Urinary bladder (tissue), 3 donors: ENCODE measurements at regions not wholly inside any gene's neighbourhood (a gene's known extent, or its start where the extent isn't known, plus 50 kb on each side); places are given as distances from the start of the nearest gene placed in this dataset.

Source experiments
- DNase-seq: peaks from one replicate; pipeline ENCODE4 v3.0.0-alpha.2; 2015; ENCODE audit errors: extremely low spot score
- H3K27ac ChIP-seq: one replicate; pipeline ENCODE4 v1.5.1; 2013; ENCODE audit warnings: low read depth, mild to moderate bottlenecking, moderate library complexity
- H3K36me3 ChIP-seq: one replicate; pipeline ENCODE4 v1.6.1; 2013; ENCODE audit warnings: mild to moderate bottlenecking, moderate library complexity; ENCODE audit not compliant: insufficient read depth
- H3K4me1 ChIP-seq: one replicate; pipeline ENCODE4 v1.6.1; 2013; ENCODE audit warnings: mild to moderate bottlenecking, moderate library complexity; ENCODE audit not compliant: insufficient read depth
- H3K4me3 ChIP-seq: one replicate; pipeline ENCODE4 v1.5.1; 2013; ENCODE audit warnings: low read depth, low read length
- WGBS: extraction: QIAGEN DNeasy Blood & Tissue Kit; methylation state at CpG from one replicate; pipeline ENCODE4 v1.1.7; 2013; 5-methylcytosine and 5-hydroxymethylcytosine counted together
- donor health status: healthy with polysubstance abuse.
- donor health status: healthy.

- H3K36me3 ChIP-seq = no peaks in the 10 kb centered on the region
- no peak overlapping the region for H3K4me3 ChIP-seq
- no peaks in the 10 kb centered on the region for H3K4me1 ChIP-seq
- no peak for DNase-seq
- WGBS = 78% methylated on average over 2 of the region's 2 CpGs
- no peak overlapping the region for H3K27ac ChIP-seq
Measured at GRCh38 chr2:78890935-78891334, 134.6 kb upstream of the REG3G start.

- WGBS = 80% methylated on average over 3 of the region's 3 CpGs
- Histone ChIP-seq H3K4me1 (no peaks in the 10 kb centered on the region), H3K4me3 (no peak overlapping the region), H3K36me3 (no peaks in the 10 kb centered on the region), H3K27ac (no peak overlapping the region)
- no peak for DNase-seq
Measured at GRCh38 chr2:78892295-78892694, 133.2 kb upstream of the REG3G start.

- WGBS = 80% methylated on average over 1 of the region's 1 CpG
- Histone ChIP-seq H3K27ac (no peak overlapping the region), H3K4me1 (no peaks in the 10 kb centered on the region), H3K4me3 (no peak overlapping the region), H3K36me3 (no peaks in the 10 kb centered on the region)
- DNase-seq = no peak
Measured at GRCh38 chr2:78895022-78895421, 130.5 kb upstream of the REG3G start.

- Histone ChIP-seq H3K4me3 (no peak overlapping the region), H3K4me1 (no peaks in the 10 kb centered on the region), H3K36me3 (no peaks in the 10 kb centered on the region), H3K27ac (no peak overlapping the region)
- 79% methylated on average over 3 of the region's 3 CpGs for WGBS
- no peak for DNase-seq
Measured at GRCh38 chr2:78896536-78896935, 129.0 kb upstream of the REG3G start.

- Histone ChIP-seq H3K27ac (no peak overlapping the region), H3K4me1 (no peaks in the 10 kb centered on the region), H3K4me3 (no peak overlapping the region), H3K36me3 (no peaks in the 10 kb centered on the region)
- 87% methylated on average over 1 of the region's 1 CpG for WGBS
- DNase-seq = no peak
Measured at GRCh38 chr2:78907089-78907488, 118.4 kb upstream of the REG3G start.

- Histone ChIP-seq H3K4me3 (no peak overlapping the region), H3K4me1 (no peaks in the 10 kb centered on the region), H3K36me3 (no peaks in the 10 kb centered on the region), H3K27ac (no peak overlapping the region)
- WGBS = 93% methylated on average over 4 of the region's 4 CpGs
- no peak for DNase-seq
Measured at GRCh38 chr2:78908973-78909372, 116.5 kb upstream of the REG3G start.

DNA sequence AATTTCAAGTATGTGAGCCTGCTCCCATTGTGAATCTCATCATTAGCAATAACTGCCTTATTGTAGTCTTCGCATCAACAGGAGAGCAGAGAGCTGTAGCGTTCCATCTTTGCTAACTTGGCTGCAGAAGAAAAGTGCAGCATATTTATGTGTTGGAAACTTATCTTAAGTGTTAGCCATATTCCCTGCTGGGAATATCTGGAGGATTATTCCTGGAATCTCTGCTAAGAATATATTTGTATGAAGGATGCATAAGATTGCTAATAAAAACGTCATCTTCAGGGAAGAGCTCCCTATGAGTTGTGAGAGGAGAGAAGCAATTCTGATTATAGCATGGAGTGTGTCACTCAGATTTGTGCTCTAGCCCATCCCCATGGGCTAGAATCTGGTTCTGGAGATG is 115.1 kb upstream of the REG3G start:
- no peak overlapping the region for H3K27ac ChIP-seq
- no peak for DNase-seq

GRCh38 chr2:78913257-78913656 is 112.2 kb upstream of the REG3G start:
- no peak overlapping the region for H3K4me3 ChIP-seq
- no peak overlapping the region for H3K27ac ChIP-seq
- no peak for DNase-seq
- no peaks in the 10 kb centered on the region for H3K4me1 ChIP-seq
- H3K36me3 ChIP-seq = no peaks in the 10 kb centered on the region
- 24% methylated on average over 1 of the region's 1 CpG for WGBS

More for the DNA sequence above, 115.1 kb upstream of the REG3G start:
- H3K4me1 ChIP-seq = no peaks in the 10 kb centered on the region
- H3K36me3 ChIP-seq = no peaks in the 10 kb centered on the region
- H3K4me3 ChIP-seq = no peak overlapping the region
- 47% methylated on average over 3 of the region's 3 CpGs for WGBS

DNA sequence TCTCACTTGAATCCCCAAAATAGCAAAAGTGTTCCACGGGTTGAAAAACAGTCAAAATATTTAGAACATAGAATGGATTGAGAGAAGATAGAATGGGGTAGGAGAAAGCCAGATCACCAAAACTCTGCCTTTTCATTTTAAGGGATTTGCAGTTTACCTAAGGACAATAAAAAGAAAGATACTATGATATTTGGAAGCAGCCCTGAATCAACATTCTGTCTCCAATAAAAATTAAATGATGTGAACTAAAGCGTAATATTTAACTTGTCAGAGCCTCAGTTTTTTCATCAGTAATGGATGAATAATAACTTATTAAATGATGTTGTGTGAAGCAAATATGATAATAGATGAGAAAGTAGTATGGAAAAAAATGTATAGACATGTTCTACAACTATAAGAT is 100.2 kb upstream of the REG3G start:
- H3K36me3 ChIP-seq = no peaks in the 10 kb centered on the region
- H3K4me1 ChIP-seq = no peaks in the 10 kb centered on the region
- no peak overlapping the region for H3K27ac ChIP-seq
- no peak overlapping the region for H3K4me3 ChIP-seq
- DNase-seq = no peak
- 60% methylated on average over 2 of the region's 2 CpGs for WGBS

DNA sequence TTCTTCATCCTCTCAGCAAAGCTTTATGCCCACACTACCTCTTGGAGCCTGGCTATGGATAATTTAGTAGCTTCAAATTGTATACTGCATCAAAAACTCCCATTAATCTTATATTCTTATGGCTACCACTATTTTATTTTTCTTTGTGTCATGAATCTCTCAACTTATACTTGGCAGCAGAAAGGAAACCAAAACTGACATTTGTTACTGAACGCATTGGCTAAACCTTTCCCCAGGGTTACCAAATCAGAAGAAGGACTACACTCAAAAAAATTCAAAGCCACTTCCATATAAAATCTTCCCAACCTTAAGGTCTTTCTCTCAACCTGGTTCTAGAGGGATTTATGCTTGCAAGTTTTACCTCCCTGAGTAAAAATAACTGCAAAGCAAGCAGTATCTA is 97.0 kb upstream of the REG3G start:
- 81% methylated on average over 1 of the region's 1 CpG for WGBS
- no peak for DNase-seq
- Histone ChIP-seq H3K36me3 (no peaks in the 10 kb centered on the region), H3K27ac (no peak overlapping the region), H3K4me1 (no peaks in the 10 kb centered on the region), H3K4me3 (no peak overlapping the region)

DNA sequence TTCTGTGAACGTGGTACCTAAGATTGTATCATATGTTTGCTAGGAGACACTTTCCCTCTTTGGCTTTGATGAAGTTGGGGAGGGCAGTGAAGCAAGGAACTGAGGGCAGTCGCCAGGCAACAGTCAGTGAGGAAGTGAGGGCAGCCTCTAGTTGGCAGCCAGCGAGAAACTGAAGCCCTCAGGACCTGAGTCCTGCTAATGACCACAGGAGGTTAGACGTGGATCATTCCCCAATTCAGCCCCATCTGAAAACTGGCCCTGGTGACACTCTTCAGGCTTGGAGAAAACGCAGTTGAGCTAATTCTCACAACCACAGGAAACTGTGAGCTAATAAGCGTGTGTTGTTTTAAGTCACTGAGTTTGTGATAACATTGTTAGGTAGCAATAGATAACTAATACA is 84.5 kb upstream of the REG3G start:
- WGBS = 59% methylated on average over 6 of the region's 6 CpGs
- no peak for DNase-seq
- Histone ChIP-seq H3K36me3 (no peaks in the 10 kb centered on the region), H3K4me3 (no peak overlapping the region), H3K27ac (no peak overlapping the region), H3K4me1 (no peaks in the 10 kb centered on the region)

GRCh38 chr2:78941751-78942150 is 83.8 kb upstream of the REG3G start:
- Histone ChIP-seq H3K4me1 (no peaks in the 10 kb centered on the region), H3K27ac (no peak overlapping the region), H3K36me3 (no peaks in the 10 kb centered on the region), H3K4me3 (no peak overlapping the region)
- DNase-seq = no peak
- WGBS = 62% methylated on average over 2 of the region's 2 CpGs

DNA sequence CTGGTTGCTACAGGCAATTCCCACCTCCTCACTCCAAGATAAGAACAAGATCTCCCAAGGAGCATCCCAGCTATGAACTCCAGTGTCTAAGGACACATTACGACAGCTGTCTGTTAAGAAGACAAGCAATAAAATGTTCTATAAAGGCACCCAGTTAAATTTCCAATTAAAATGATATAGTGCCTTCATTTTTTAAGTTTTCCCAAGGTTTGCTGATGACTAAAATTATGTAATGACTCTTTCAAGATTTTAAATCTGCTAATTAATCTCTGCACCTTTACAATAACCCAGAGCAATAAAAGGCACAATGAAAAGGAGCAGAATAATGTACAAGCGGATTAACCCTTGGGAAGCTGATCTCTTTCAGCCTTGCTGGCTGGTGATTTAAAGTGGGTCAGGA is 61.6 kb upstream of the REG3G start:
- H3K36me3 ChIP-seq = no peaks in the 10 kb centered on the region
- H3K4me1 ChIP-seq = no peaks in the 10 kb centered on the region
- 90% methylated on average over 2 of the region's 2 CpGs for WGBS
- no peak overlapping the region for H3K27ac ChIP-seq
- no peak overlapping the region for H3K4me3 ChIP-seq
- no peak for DNase-seq

DNA sequence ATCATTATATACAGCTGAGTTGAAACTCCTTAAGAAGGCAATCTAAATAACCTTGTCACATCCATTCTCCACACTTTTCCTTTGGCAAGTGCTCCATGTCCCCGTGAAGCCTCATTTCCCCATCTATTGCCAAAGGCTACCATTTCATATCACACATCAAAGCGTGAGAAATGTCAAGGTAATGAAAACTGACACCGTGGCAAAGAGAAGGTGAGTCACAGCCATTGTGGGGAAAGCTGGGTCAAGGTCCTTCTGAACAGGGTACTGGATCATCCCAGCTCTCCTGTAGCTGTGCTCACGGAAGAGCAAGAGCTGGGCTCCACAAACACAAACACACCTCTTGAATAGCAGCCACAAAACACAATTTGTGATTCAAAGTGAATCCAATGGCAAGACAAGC is 58.2 kb upstream of the REG3G start:
- Histone ChIP-seq H3K27ac (no peak overlapping the region), H3K4me3 (no peak overlapping the region), H3K4me1 (no peaks in the 10 kb centered on the region), H3K36me3 (no peaks in the 10 kb centered on the region)
- WGBS = 78% methylated on average over 4 of the region's 4 CpGs
- no peak for DNase-seq

GRCh38 chr2:78973630-78974029 is 51.9 kb upstream of the REG3G start:
- WGBS = 84% methylated on average over 3 of the region's 3 CpGs
- Histone ChIP-seq H3K4me1 (no peaks in the 10 kb centered on the region), H3K27ac (no peak overlapping the region), H3K36me3 (no peaks in the 10 kb centered on the region), H3K4me3 (no peak overlapping the region)
- DNase-seq = no peak
